Progenitor cell of endocrine pancreas (in vitro differentiated cells): ENCODE measurements at regions not wholly inside any gene's neighbourhood (a gene's known extent, or its start where the extent isn't known, plus 50 kb on each side); places are given as distances from the start of the nearest gene placed in this dataset.

Experiments
- DNase-seq: peaks from one replicate; pipeline ENCODE4 v3.0.0; 2021; ENCODE audit warnings: low spot score; ENCODE audit not compliant: unreplicated experiment
- H3K27ac Mint-ChIP-seq: 2 replicates; pipeline ENCODE4 v1.8.0; 2021; ENCODE audit warnings: mild to moderate bottlenecking, moderate library complexity, mixed read lengths
- H3K27me3 Mint-ChIP-seq: 2 replicates; pipeline ENCODE4 v1.8.0; 2021; ENCODE audit warnings: mixed read lengths
- H3K36me3 Mint-ChIP-seq: 2 replicates; pipeline ENCODE4 v1.8.0; 2022; ENCODE audit warnings: mixed read lengths; ENCODE audit not compliant: insufficient read depth
- H3K4me1 Mint-ChIP-seq: 2 replicates; pipeline ENCODE4 v1.8.0; 2021; ENCODE audit warnings: low read depth, mixed read lengths
- H3K4me3 Mint-ChIP-seq: 2 replicates; pipeline ENCODE4 v1.8.0; 2021; ENCODE audit warnings: low read depth, mild to moderate bottlenecking, moderate library complexity, mixed read lengths
- H3K9me3 Mint-ChIP-seq: 2 replicates; pipeline ENCODE4 v1.8.0; 2021; ENCODE audit warnings: low read depth, mixed read lengths
- CTCF ChIP-seq: fragments of 200-600 bp; sonication (generic); IDR thresholded peaks from one replicate; pipeline ENCODE4 v1.5.0; 2021; ENCODE audit warnings: antibody characterized with exemption, mild to moderate bottlenecking; ENCODE audit not compliant: unreplicated experiment

GRCh38 chr7:79723833-79724618 is 270.6 kb upstream of the MAGI2 start:
- Mint-ChIP-seq H3K27ac (no peak overlapping the region), H3K9me3 (peaks cover under 1% of the 10 kb centered on the region), H3K36me3 (no peaks in the 10 kb centered on the region)

GRCh38 chr7:79722217-79722616 is 268.8 kb upstream of the MAGI2 start:
- no peaks in the 10 kb centered on the region for H3K36me3 Mint-ChIP-seq
- H3K4me1 Mint-ChIP-seq = no peaks in the 10 kb centered on the region
- no peak for TF ChIP-seq CTCF
- no peak overlapping the region for H3K4me3 Mint-ChIP-seq
- H3K27ac Mint-ChIP-seq = no peak overlapping the region
- no peaks in the 10 kb centered on the region for H3K9me3 Mint-ChIP-seq
- no peak for DNase-seq
- H3K27me3 Mint-ChIP-seq = no peaks in the 10 kb centered on the region

More at GRCh38 chr7:79723833-79724618, 270.6 kb upstream of the MAGI2 start:
- H3K4me1 Mint-ChIP-seq = no peaks in the 10 kb centered on the region
- no peak for DNase-seq
- no peaks in the 10 kb centered on the region for H3K27me3 Mint-ChIP-seq
- H3K4me3 Mint-ChIP-seq = no peak overlapping the region
- no peak for TF ChIP-seq CTCF

GRCh38 chr7:79719216-79719615 is 265.7 kb upstream of the MAGI2 start:
- H3K27me3 Mint-ChIP-seq = no peaks in the 10 kb centered on the region
- H3K4me3 Mint-ChIP-seq = no peak overlapping the region
- DNase-seq = no peak
- H3K36me3 Mint-ChIP-seq = no peaks in the 10 kb centered on the region
- TF ChIP-seq CTCF = no peak
- H3K4me1 Mint-ChIP-seq = no peaks in the 10 kb centered on the region
- H3K9me3 Mint-ChIP-seq = no peaks in the 10 kb centered on the region
- no peak overlapping the region for H3K27ac Mint-ChIP-seq

- Mint-ChIP-seq H3K27me3 (no peaks in the 10 kb centered on the region), H3K27ac (no peak overlapping the region), H3K4me3 (no peak overlapping the region), H3K4me1 (peaks cover 1% of the 10 kb centered on the region), H3K36me3 (no peaks in the 10 kb centered on the region), H3K9me3 (no peaks in the 10 kb centered on the region)
- TF ChIP-seq CTCF = no peak
- DNase-seq = no peak
Measured at GRCh38 chr7:79716329-79716728, 262.9 kb upstream of the MAGI2 start.

- no peaks in the 10 kb centered on the region for H3K36me3 Mint-ChIP-seq
- no peaks in the 10 kb centered on the region for H3K27me3 Mint-ChIP-seq
- no peaks in the 10 kb centered on the region for H3K9me3 Mint-ChIP-seq
- no peak for DNase-seq
- peaks cover 7% of the 10 kb centered on the region for H3K4me1 Mint-ChIP-seq
- no peak for TF ChIP-seq CTCF
- no peak overlapping the region for H3K27ac Mint-ChIP-seq
- H3K4me3 Mint-ChIP-seq = no peak overlapping the region
Measured at GRCh38 chr7:79714081-79714480, 260.6 kb upstream of the MAGI2 start.
